Natural killer cell (primary cell): ENCODE measurements at regions not wholly inside any gene's neighbourhood (a gene's known extent, or its start where the extent isn't known, plus 50 kb on each side); places are given as distances from the start of the nearest gene placed in this dataset.

Source experiments
- ATAC-seq, 3 donors: fragments of 150-1000 bp in 2 of 3; fragments of 200-7000 bp in 1 of 3; cut with Tn5 transposase; 1 replicate in 1 of 3; 2 replicates in 2 of 3; pipeline ENCODE4 v1.10.0; 2021; ENCODE audit warnings: mild to moderate bottlenecking in 2 of 3, moderate library complexity in 2 of 3
- DNase-seq, 2 donors: peaks; one replicate each; pipeline versions ENCODE4 v3.0.0 to v3.0.0-alpha.2; 2013 to 2021; ENCODE audit warnings: mixed read lengths in 1 of 2
- H3K27ac ChIP-seq: one replicate; pipeline ENCODE4 v1.5.1; 2013; ENCODE audit warnings: mild to moderate bottlenecking, low read length
- H3K27me3 ChIP-seq: one replicate; pipeline ENCODE4 v1.6.1; 2013; ENCODE audit warnings: low read length; ENCODE audit not compliant: control insufficient read depth, insufficient read depth
- H3K36me3 ChIP-seq: one replicate; pipeline ENCODE4 v1.6.1; 2013; ENCODE audit warnings: low read length; ENCODE audit not compliant: control insufficient read depth, insufficient read depth
- H3K4me1 ChIP-seq: one replicate; pipeline ENCODE4 v1.6.1; 2013; ENCODE audit warnings: low read length; ENCODE audit not compliant: control insufficient read depth, insufficient read depth
- H3K4me3 ChIP-seq: one replicate; pipeline ENCODE4 v1.5.1; 2013; ENCODE audit warnings: low read length
- H3K9me3 ChIP-seq: one replicate; pipeline ENCODE4 v1.6.1; 2013; ENCODE audit warnings: low read length; ENCODE audit not compliant: control insufficient read depth, insufficient read depth
- H3K27ac Mint-ChIP-seq, 2 donors: one replicate each; pipeline ENCODE4 v1.8.0; 2022; ENCODE audit warnings: mild to moderate bottlenecking in 2 of 2, mixed read lengths in 2 of 2, moderate library complexity in 1 of 2
- H3K27me3 Mint-ChIP-seq, 2 donors: one replicate each; pipeline ENCODE4 v1.8.0; 2022; ENCODE audit warnings: low read depth in 2 of 2, mixed read lengths in 2 of 2
- H3K36me3 Mint-ChIP-seq: one replicate; pipeline ENCODE4 v1.8.0; 2022; ENCODE audit warnings: mixed read lengths
- H3K4me1 Mint-ChIP-seq, 2 donors: one replicate each; pipeline ENCODE4 v1.8.0; 2022; ENCODE audit warnings: mixed read lengths in 2 of 2
- H3K4me3 Mint-ChIP-seq: one replicate; pipeline ENCODE4 v1.8.0; 2022; ENCODE audit warnings: mild to moderate bottlenecking, moderate library complexity, mixed read lengths
- H3K9me3 Mint-ChIP-seq, 2 donors: one replicate each; pipeline ENCODE4 v1.8.0; 2022; ENCODE audit warnings: mixed read lengths in 2 of 2
- CTCF ChIP-seq: fragments of 200-600 bp; IDR thresholded peaks from one replicate; pipeline ENCODE4 v1.8.0; 2022; ENCODE audit warnings: antibody characterized with exemption
- WGBS: methylation state at CpG from one replicate; pipeline ENCODE4 v1.1.7; 2013; ENCODE audit warnings: missing lambda C conversion rate; ENCODE audit not compliant: insufficient coverage; 5-methylcytosine and 5-hydroxymethylcytosine counted together
- intact Hi-C: fragments of 100-400 bp; cut with micrococcal nuclease; formaldehyde crosslinking; loops from one replicate; pipeline ENCODE4 v1.14.2; 2022

DNA sequence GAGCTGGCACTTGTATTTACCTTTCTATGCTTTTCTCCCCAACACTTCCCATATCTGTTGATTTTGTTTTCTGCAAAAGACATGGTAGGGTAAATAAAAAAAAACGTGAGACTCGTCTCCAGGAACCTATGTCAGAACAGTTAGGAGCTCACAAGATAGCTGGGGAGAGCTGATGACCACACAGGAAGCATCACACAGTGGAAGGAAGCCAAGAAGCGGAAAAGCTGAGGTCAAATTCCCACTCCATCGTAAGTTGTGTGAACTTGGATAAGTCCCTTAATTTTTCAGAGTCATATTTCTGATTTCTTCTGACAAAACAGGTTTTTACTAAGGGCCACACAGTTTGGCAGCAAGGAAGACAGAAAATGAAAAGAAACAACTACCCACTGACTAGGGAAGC, 199.6 kb downstream of the KLF5 start:
- Histone ChIP-seq H3K27ac (no peak overlapping the region), H3K27me3 (no peaks in the 10 kb centered on the region), H3K9me3 (no peaks in the 10 kb centered on the region), H3K4me1 (no peaks in the 10 kb centered on the region), H3K4me3 (no peak overlapping the region), H3K36me3 (no peaks in the 10 kb centered on the region)
- Mint-ChIP-seq H3K36me3 (no peaks in the 10 kb centered on the region), H3K9me3 (no peaks in the 10 kb centered on the region), H3K27me3 (peaks cover 0 to 15% of the 10 kb centered on the region in 2 donors), H3K4me1 (no peaks in the 10 kb centered on the region), H3K27ac (no peak overlapping the region), H3K4me3 (no peak overlapping the region)
- 49% methylated on average over 4 of the region's 4 CpGs for WGBS
- intact Hi-C loops = no loop called here
- ATAC-seq = no peak
- no peak for TF ChIP-seq CTCF
- DNase-seq = no peak

DNA sequence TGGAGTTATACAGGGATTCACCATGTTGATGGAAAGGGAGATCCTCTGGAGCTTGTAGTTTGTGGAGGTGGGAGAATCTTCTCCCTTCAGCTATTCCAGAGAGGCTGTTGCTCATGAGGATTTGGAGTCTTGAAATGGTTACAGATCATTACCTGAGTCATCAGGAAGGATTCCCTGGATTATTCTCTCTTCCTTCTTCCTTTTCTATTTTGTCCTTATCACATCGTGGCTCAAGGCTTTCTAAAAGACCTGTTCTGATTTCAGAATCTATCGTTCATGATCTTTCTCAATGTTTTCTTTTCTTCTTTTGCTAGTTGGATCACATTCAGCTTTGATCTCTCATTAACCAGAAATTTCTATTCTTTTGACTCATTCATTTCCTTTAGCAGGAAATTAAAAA, 196.0 kb downstream of the KLF5 start:
- no peaks in the 10 kb centered on the region for H3K27me3 ChIP-seq
- no peak overlapping the region for H3K27ac ChIP-seq
- no peak overlapping the region for H3K4me3 Mint-ChIP-seq
- H3K4me1 Mint-ChIP-seq = no peaks in the 10 kb centered on the region
- H3K4me3 ChIP-seq = no peak overlapping the region
- DNase-seq = no peak
- H3K36me3 ChIP-seq = no peaks in the 10 kb centered on the region
- intact Hi-C loops = no loop called here
- no peaks in the 10 kb centered on the region for H3K9me3 ChIP-seq
- no peaks in the 10 kb centered on the region for H3K36me3 Mint-ChIP-seq
- 81% methylated on average over 2 of the region's 2 CpGs for WGBS
- no peaks in the 10 kb centered on the region for H3K4me1 ChIP-seq
- no peak overlapping the region for H3K27ac Mint-ChIP-seq
- H3K9me3 Mint-ChIP-seq = no peaks in the 10 kb centered on the region
- no peak for ATAC-seq
- no peak for TF ChIP-seq CTCF
- peaks cover 0 to 27% of the 10 kb centered on the region in 2 donors for H3K27me3 Mint-ChIP-seq

GRCh38 chr13:73251626-73252265, 192.9 kb downstream of the KLF5 start:
- no peaks in the 10 kb centered on the region for H3K27me3 ChIP-seq
- no peaks in the 10 kb centered on the region for H3K4me1 ChIP-seq
- no peaks in the 10 kb centered on the region for H3K9me3 ChIP-seq
- Mint-ChIP-seq H3K27me3 (peaks cover 3 to 33% of the 10 kb centered on the region in 2 donors), H3K27ac (no peak overlapping the region), H3K9me3 (no peaks in the 10 kb centered on the region), H3K4me3 (no peak overlapping the region), H3K36me3 (no peaks in the 10 kb centered on the region), H3K4me1 (no peaks in the 10 kb centered on the region)
- intact Hi-C loops = no loop called here
- no peaks in the 10 kb centered on the region for H3K36me3 ChIP-seq
- ATAC-seq (no peak), DNase-seq (no peak)
- no peak overlapping the region for H3K27ac ChIP-seq
- H3K4me3 ChIP-seq = no peak overlapping the region
- WGBS = 100% methylated on average over 1 of the region's 1 CpG
- TF ChIP-seq CTCF = no peak

DNA sequence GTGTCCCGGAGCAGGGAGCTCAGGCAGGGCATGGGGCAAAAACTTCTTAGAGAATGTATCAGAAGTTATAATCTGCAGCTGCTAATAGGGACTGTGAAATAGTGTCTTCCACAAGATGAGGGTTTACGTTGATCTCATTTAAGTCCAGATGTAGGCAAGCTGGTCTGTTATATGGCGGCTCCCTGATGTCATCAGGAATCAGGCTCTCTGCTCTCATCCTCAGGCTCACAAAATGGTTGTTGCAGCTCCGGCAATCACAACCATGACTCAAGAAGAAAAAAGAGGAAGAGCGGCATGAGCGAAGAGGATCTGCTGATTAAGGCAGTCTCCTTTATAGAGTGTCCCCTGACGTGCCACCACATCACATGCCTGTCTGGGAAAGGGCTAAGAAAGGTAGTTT, 191.3 kb downstream of the KLF5 start:
- 93% methylated on average over 7 of the region's 7 CpGs for WGBS
- no peak overlapping the region for H3K27ac Mint-ChIP-seq

More for the DNA sequence above, 191.3 kb downstream of the KLF5 start:
- no peaks in the 10 kb centered on the region for H3K9me3 Mint-ChIP-seq
- Histone ChIP-seq H3K27me3 (no peaks in the 10 kb centered on the region), H3K4me3 (no peak overlapping the region), H3K36me3 (no peaks in the 10 kb centered on the region), H3K27ac (no peak overlapping the region), H3K4me1 (no peaks in the 10 kb centered on the region), H3K9me3 (no peaks in the 10 kb centered on the region)
- no peak for TF ChIP-seq CTCF
- ATAC-seq (no peak), DNase-seq (no peak)
- H3K4me1 Mint-ChIP-seq = no peaks in the 10 kb centered on the region
- no peak overlapping the region for H3K4me3 Mint-ChIP-seq
- intact Hi-C loops = no loop called here
- H3K36me3 Mint-ChIP-seq = no peaks in the 10 kb centered on the region
- peaks cover 3 to 28% of the 10 kb centered on the region in 2 donors for H3K27me3 Mint-ChIP-seq
